K562 (cell line): ENCODE measurements at regions not wholly inside any gene's neighbourhood (a gene's known extent, or its start where the extent isn't known, plus 50 kb on each side); places are given as distances from the start of the nearest gene placed in this dataset.

Experiments
- BRD4 ChIP-seq: fragments of 200-600 bp; sonication (generic); IDR thresholded peaks from 2 replicates; pipeline ENCODE4 v1.6.1; 2017; ENCODE audit warnings: inconsistent platforms
- CBX2 ChIP-seq: fragments of 200-600 bp; sonication (generic); IDR thresholded peaks from one replicate; pipeline ENCODE4 v1.6.1; 2012; ENCODE audit warnings: mild to moderate bottlenecking, low read length, inconsistent platforms; ENCODE audit not compliant: insufficient read depth, poor library complexity, severe bottlenecking
- CTCF ChIP-seq, 3 experiments: IDR thresholded peaks in 2 of 3; conservative IDR thresholded peaks in 1 of 3; 2 replicates each; pipeline ENCODE4 v1.5.1; 2011 to 2012; ENCODE audit warnings: low read length in 3 of 3, mild to moderate bottlenecking in 3 of 3, control low read depth in 2 of 3, improper control_type of control experiment in 1 of 3, inconsistent platforms in 1 of 3, low read depth in 1 of 3, mixed read lengths in 1 of 3, moderate library complexity in 1 of 3; ENCODE audit not compliant: insufficient read depth in 2 of 3
- GABPA ChIP-seq: fragments of 200-800 bp; sonication (Bioruptor generic); conservative IDR thresholded peaks from 2 replicates; pipeline ENCODE4 v1.6.1; 2016; ENCODE audit warnings: low read depth, missing genetic modification characterization, missing compliant biosample characterization
- NCOA1 ChIP-seq: fragments of 450-650 bp; IDR thresholded peaks from 2 replicates; pipeline ENCODE4 v1.6.1; 2016; ENCODE audit warnings: low read depth
- NR2F6 ChIP-seq: fragments of 450-650 bp; formaldehyde crosslinking; IDR thresholded peaks from 2 replicates; pipeline ENCODE4 v1.4.0; 2020; ENCODE audit warnings: mild to moderate bottlenecking
- POLR2A ChIP-seq: fragments of 450-650 bp; conservative IDR thresholded peaks from 2 replicates; pipeline ENCODE4 v1.6.1; 2016
- SMAD4 ChIP-seq: fragments of 250-450 bp; sonication (Bioruptor Pico); conservative IDR thresholded peaks from 2 replicates; pipeline ENCODE4 v1.8.0; 2021; ENCODE audit warnings: inconsistent platforms, mild to moderate bottlenecking, moderate library complexity
- SOX6 ChIP-seq: fragments of 450-650 bp; IDR thresholded peaks from 2 replicates; pipeline ENCODE4 v1.6.1; 2014; ENCODE audit warnings: mild to moderate bottlenecking
- ZBTB8A ChIP-seq: fragments of 450-650 bp; IDR thresholded peaks from 2 replicates; pipeline ENCODE4 v1.6.1; 2018; ENCODE audit warnings: mild to moderate bottlenecking, moderate library complexity; ENCODE audit not compliant: partially characterized antibody
- ZNF24 ChIP-seq: fragments of 450-650 bp; IDR thresholded peaks from 2 replicates; pipeline ENCODE4 v1.6.1; 2016
- ZNF512 ChIP-seq: IDR thresholded peaks from 2 replicates; pipeline ENCODE4 v1.6.1; 2016; ENCODE audit warnings: missing genetic modification characterization, missing compliant biosample characterization
- TF ChIP-seq, protein P1 (sequence below): fragments of 250-450 bp; sonication (Bioruptor Pico); IDR thresholded peaks from 2 replicates; pipeline ENCODE4 v1.8.0; 2021; ENCODE audit warnings: borderline replicate concordance, mild to moderate bottlenecking, moderate library complexity; ENCODE audit not compliant: poor library complexity, severe bottlenecking

DNA sequence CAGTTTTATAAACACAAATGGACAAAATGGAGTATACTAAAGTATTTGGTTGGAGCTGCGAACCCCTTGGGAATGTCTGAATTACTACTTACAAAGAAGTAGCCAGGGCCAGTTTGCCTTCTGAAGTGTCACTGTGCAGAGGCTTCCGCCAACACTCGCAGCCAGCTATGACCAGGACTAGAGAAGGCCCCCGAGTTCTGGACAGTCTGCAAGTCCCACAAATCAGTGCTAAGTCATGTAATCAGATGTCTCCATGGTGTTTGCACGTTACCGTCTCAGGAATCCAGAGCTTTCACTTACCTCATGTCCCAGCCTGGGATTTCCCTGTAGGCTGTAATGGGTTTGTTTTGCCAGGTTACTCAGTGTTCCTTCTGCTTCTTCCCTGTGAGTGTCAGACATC, 106.6 kb upstream of the SPAG17 start:
- TF ChIP-seq GABPA (tag) (no peak), CTCF (IDR thresholded peaks at IDR 0.05 in 2 of 3, conservative IDR thresholded peaks at IDR 0.05 in 1 of 3; ENCODE audit: insufficient read depth in 2 of 3, low read depth in 1 of 3, low read length in 3 of 3) (no peak), ZNF24 (no peak), NR2F6 (CRISPR knock-in tag) (no peak), SOX6 (no peak), ZNF512 (tag) (no peak), POLR2A (no peak), BRD4 (no peak), CBX2 (no peak), SMAD4 (no peak), NCOA1 (no peak), ZBTB8A (no peak)
- TF ChIP-seq, protein P1, sequence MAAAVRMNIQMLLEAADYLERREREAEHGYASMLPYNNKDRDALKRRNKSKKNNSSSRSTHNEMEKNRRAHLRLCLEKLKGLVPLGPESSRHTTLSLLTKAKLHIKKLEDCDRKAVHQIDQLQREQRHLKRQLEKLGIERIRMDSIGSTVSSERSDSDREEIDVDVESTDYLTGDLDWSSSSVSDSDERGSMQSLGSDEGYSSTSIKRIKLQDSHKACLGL (CRISPR knock-in tag) = no peak
